Activated naive CD8-positive, alpha-beta T cell (primary cell): ENCODE measurements at regions not wholly inside any gene's neighbourhood (a gene's known extent, or its start where the extent isn't known, plus 50 kb on each side); places are given as distances from the start of the nearest gene placed in this dataset.
"Not testable (repeated sequence)": the region's sequence is repeated elsewhere in the genome, so short reads cannot be mapped to it uniquely, and the experiment has no call there.

Experiments
- H3K27ac Mint-ChIP-seq: one replicate; pipeline ENCODE4 v1.8.0; 2021; ENCODE audit warnings: mixed read lengths
- H3K27me3 Mint-ChIP-seq: one replicate; pipeline ENCODE4 v1.8.0; 2021; ENCODE audit warnings: mixed read lengths
- H3K36me3 Mint-ChIP-seq: one replicate; pipeline ENCODE4 v1.8.0; 2021; ENCODE audit warnings: mixed read lengths
- H3K4me1 Mint-ChIP-seq: one replicate; pipeline ENCODE4 v1.8.0; 2021; ENCODE audit warnings: low read depth, mixed read lengths
- H3K4me3 Mint-ChIP-seq: one replicate; pipeline ENCODE4 v1.8.0; 2021; ENCODE audit warnings: mild to moderate bottlenecking, mixed read lengths
- H3K9me3 Mint-ChIP-seq: one replicate; pipeline ENCODE4 v1.8.0; 2021; ENCODE audit warnings: low read depth, mixed read lengths

- no peak overlapping the region for H3K4me3 Mint-ChIP-seq
Measured at GRCh38 chr21:28068455-28069358, 924.0 kb downstream of the LTN1 start.

GRCh38 chr21:28066596-28067387 lies 925.9 kb downstream of the LTN1 start:
- no peak overlapping the region for H3K4me3 Mint-ChIP-seq

More at GRCh38 chr21:28068455-28069358, 924.0 kb downstream of the LTN1 start:
- peaks cover 1% of the 10 kb centered on the region for H3K27me3 Mint-ChIP-seq
- H3K9me3 Mint-ChIP-seq: peaks cover 3% of the 10 kb centered on the region
- H3K36me3 Mint-ChIP-seq: no peaks in the 10 kb centered on the region
- H3K4me1 Mint-ChIP-seq: peaks cover 6% of the 10 kb centered on the region
- H3K27ac Mint-ChIP-seq: no peak overlapping the region

GRCh38 chr21:28066076-28066475 lies 926.6 kb downstream of the LTN1 start:
- Mint-ChIP-seq H3K27me3 (peaks cover 1% of the 10 kb centered on the region), H3K9me3 (no peaks in the 10 kb centered on the region), H3K36me3 (no peaks in the 10 kb centered on the region), H3K4me1 (peaks cover 6% of the 10 kb centered on the region), H3K4me3 (no peak overlapping the region), H3K27ac (no peak overlapping the region)

More at GRCh38 chr21:28066596-28067387, 925.9 kb downstream of the LTN1 start:
- Mint-ChIP-seq H3K4me1 (peaks cover 6% of the 10 kb centered on the region), H3K27ac (no peak overlapping the region), H3K36me3 (no peaks in the 10 kb centered on the region), H3K9me3 (no peaks in the 10 kb centered on the region), H3K27me3 (peaks cover 1% of the 10 kb centered on the region)

- Mint-ChIP-seq H3K4me3 (no peak overlapping the region), H3K27me3 (no peaks in the 10 kb centered on the region), H3K27ac (no peak overlapping the region), H3K36me3 (no peaks in the 10 kb centered on the region), H3K9me3 (no peaks in the 10 kb centered on the region), H3K4me1 (peaks cover 6% of the 10 kb centered on the region)
Measured at GRCh38 chr21:28063241-28064216, 929.1 kb downstream of the LTN1 start.

GRCh38 chr21:28052956-28053355 lies 939.7 kb downstream of the LTN1 start:
- not testable (repeated sequence) for H3K36me3 Mint-ChIP-seq, H3K9me3 Mint-ChIP-seq, H3K27me3 Mint-ChIP-seq, H3K4me1 Mint-ChIP-seq, H3K4me3 Mint-ChIP-seq, H3K27ac Mint-ChIP-seq

GRCh38 chr21:28051649-28052048 lies 941.0 kb downstream of the LTN1 start:
- H3K4me1 Mint-ChIP-seq, H3K27ac Mint-ChIP-seq, H3K9me3 Mint-ChIP-seq, H3K36me3 Mint-ChIP-seq, H3K4me3 Mint-ChIP-seq, H3K27me3 Mint-ChIP-seq: not testable (repeated sequence)

GRCh38 chr21:28035692-28036091 lies 957.0 kb downstream of the LTN1 start:
- peaks cover 10% of the 10 kb centered on the region for H3K9me3 Mint-ChIP-seq
- H3K27me3 Mint-ChIP-seq, H3K4me3 Mint-ChIP-seq, H3K36me3 Mint-ChIP-seq, H3K4me1 Mint-ChIP-seq, H3K27ac Mint-ChIP-seq: not testable (repeated sequence)

GRCh38 chr21:28034916-28035315 lies 957.8 kb downstream of the LTN1 start:
- peaks cover 11% of the 10 kb centered on the region for H3K9me3 Mint-ChIP-seq
- not testable (repeated sequence) for H3K4me1 Mint-ChIP-seq, H3K4me3 Mint-ChIP-seq, H3K27ac Mint-ChIP-seq, H3K36me3 Mint-ChIP-seq, H3K27me3 Mint-ChIP-seq

GRCh38 chr21:28034334-28034733 lies 958.3 kb downstream of the LTN1 start:
- not testable (repeated sequence) for H3K4me3 Mint-ChIP-seq, H3K27ac Mint-ChIP-seq, H3K4me1 Mint-ChIP-seq, H3K27me3 Mint-ChIP-seq, H3K36me3 Mint-ChIP-seq
- H3K9me3 Mint-ChIP-seq: peaks cover 11% of the 10 kb centered on the region

GRCh38 chr21:28032652-28033051 lies 960.0 kb downstream of the LTN1 start:
- H3K27ac Mint-ChIP-seq, H3K27me3 Mint-ChIP-seq, H3K4me3 Mint-ChIP-seq, H3K36me3 Mint-ChIP-seq, H3K9me3 Mint-ChIP-seq, H3K4me1 Mint-ChIP-seq: not testable (repeated sequence)

GRCh38 chr21:28031066-28031465 lies 961.6 kb downstream of the LTN1 start:
- not testable (repeated sequence) for H3K36me3 Mint-ChIP-seq, H3K4me3 Mint-ChIP-seq, H3K27ac Mint-ChIP-seq, H3K27me3 Mint-ChIP-seq, H3K9me3 Mint-ChIP-seq, H3K4me1 Mint-ChIP-seq

- H3K27me3 Mint-ChIP-seq: no peaks in the 10 kb centered on the region
- H3K9me3 Mint-ChIP-seq: no peaks in the 10 kb centered on the region
- no peak overlapping the region for H3K4me3 Mint-ChIP-seq
- H3K4me1 Mint-ChIP-seq: no peaks in the 10 kb centered on the region
- H3K36me3 Mint-ChIP-seq: no peaks in the 10 kb centered on the region
- H3K27ac Mint-ChIP-seq: no peak overlapping the region
Measured at GRCh38 chr21:28025111-28025510, 967.6 kb downstream of the LTN1 start.

GRCh38 chr21:28018741-28019669 lies 973.7 kb downstream of the LTN1 start:
- H3K4me1 Mint-ChIP-seq: no peaks in the 10 kb centered on the region
- H3K27ac Mint-ChIP-seq: no peak overlapping the region
- no peaks in the 10 kb centered on the region for H3K9me3 Mint-ChIP-seq
- no peak overlapping the region for H3K4me3 Mint-ChIP-seq
- no peaks in the 10 kb centered on the region for H3K27me3 Mint-ChIP-seq
- no peaks in the 10 kb centered on the region for H3K36me3 Mint-ChIP-seq

- Mint-ChIP-seq H3K27me3 (no peaks in the 10 kb centered on the region), H3K36me3 (no peaks in the 10 kb centered on the region), H3K27ac (no peak overlapping the region), H3K4me3 (no peak overlapping the region), H3K9me3 (no peaks in the 10 kb centered on the region), H3K4me1 (no peaks in the 10 kb centered on the region)
Measured at GRCh38 chr21:28018213-28018612, 974.5 kb downstream of the LTN1 start.
